GM18520 (cell line): ENCODE measurements at regions not wholly inside any gene's neighbourhood (a gene's known extent, or its start where the extent isn't known, plus 50 kb on each side); places are given as distances from the start of the nearest gene placed in this dataset.

Experiments used
- ATAC-seq: cut with Tn5 transposase; IDR thresholded peaks from one replicate; pipeline ENCODE4 v1.9.1; 2021; ENCODE audit not compliant: unreplicated experiment

DNA sequence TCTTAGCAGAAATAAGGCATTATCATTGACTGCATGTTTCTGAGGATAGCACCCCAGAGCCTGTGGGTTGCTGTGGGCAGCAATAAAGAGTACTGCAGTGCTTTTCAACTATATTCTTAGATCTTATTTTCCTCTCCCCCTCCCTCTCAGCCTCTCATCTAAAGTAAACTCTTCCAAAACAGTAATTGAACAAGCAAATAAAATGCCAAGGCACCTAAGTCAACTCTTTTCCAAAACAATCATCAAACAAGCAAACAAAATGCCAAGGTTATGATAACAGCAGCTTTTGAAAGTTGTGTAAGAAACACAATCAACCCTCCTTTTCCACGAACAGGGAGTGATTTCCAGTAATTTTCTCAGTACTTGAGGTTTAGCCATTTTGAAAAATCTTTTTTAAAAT lies 1542.6 kb downstream of the AACS start:
- ATAC-seq, result no peak

- no peak for ATAC-seq
Observed at GRCh38 chr12:126608607-126609175, 1543.5 kb downstream of the AACS start.

- no peak for ATAC-seq
Observed at GRCh38 chr12:126616441-126616840, 1551.2 kb downstream of the AACS start.

- no peak for ATAC-seq
Observed at GRCh38 chr12:126617312-126617711, 1552.1 kb downstream of the AACS start.

GRCh38 chr12:126627596-126627995 lies 1562.4 kb downstream of the AACS start:
- no peak for ATAC-seq

DNA sequence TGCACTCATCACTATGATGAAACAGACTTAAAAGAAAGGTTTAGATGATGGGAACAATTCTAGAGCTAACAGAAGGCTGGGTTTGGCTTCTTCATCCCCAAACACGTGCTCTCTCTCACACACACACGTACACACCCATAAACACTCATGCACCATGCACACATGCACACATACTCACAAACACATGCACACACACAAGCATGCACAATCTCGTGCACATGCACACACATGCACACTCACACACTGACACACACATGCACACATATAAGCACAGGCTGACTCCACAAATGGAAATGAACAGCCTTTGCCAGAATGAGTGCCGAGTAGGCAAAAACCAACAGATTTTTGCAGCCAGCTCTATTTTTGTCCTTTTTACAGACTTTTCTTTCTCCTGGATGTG lies 1571.6 kb downstream of the AACS start:
- ATAC-seq, result no peak

GRCh38 chr12:126644236-126645020 lies 1579.2 kb downstream of the AACS start:
- no peak for ATAC-seq

DNA sequence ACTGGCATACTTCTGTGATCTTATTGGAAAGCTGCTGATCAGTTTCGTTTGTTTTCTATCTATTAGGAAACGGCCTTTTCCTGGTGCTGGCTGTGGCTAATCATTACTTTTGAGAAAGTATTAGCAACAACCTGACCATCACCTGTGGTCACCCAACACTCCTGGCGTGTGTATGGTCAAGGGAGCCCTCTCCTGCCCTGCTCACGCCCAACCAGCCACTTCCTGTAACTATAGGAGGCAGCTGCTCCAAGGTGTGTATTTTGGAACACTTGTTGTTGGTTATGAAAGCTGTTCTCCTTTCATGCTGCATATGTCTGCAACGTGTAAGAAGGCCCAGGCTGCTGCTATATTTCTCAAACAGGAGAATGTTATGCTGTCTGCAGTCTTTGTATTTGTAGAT lies 1582.8 kb downstream of the AACS start:
- no peak for ATAC-seq

GRCh38 chr12:126651133-126651532 lies 1585.9 kb downstream of the AACS start:
- no peak for ATAC-seq

- ATAC-seq, result no peak
Observed at GRCh38 chr12:126663304-126664094, 1598.3 kb downstream of the AACS start.

GRCh38 chr12:126667339-126667738 lies 1599.6 kb upstream of the TMEM132C start:
- ATAC-seq, result no peak

DNA sequence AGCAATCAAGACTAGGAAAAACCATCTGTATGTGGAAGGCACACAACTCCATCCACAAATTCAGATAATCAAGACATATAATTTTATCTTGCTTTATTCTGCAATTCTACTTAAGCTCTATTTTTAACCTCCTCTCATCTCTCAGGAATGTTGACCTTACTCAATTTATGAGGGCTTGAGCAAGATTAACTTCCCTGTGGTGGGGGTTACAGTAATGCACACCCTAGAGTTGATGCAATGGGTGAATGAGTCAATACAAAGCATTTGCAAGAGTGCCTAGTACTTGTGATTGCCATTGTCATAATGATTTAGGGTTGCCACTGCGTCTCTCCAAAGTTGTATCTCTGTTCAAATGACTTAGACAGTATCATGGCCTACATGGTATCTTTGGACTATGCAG lies 1598.4 kb upstream of the TMEM132C start:
- ATAC-seq, result no peak

GRCh38 chr12:126668961-126669360 lies 1598.0 kb upstream of the TMEM132C start:
- no peak for ATAC-seq

DNA sequence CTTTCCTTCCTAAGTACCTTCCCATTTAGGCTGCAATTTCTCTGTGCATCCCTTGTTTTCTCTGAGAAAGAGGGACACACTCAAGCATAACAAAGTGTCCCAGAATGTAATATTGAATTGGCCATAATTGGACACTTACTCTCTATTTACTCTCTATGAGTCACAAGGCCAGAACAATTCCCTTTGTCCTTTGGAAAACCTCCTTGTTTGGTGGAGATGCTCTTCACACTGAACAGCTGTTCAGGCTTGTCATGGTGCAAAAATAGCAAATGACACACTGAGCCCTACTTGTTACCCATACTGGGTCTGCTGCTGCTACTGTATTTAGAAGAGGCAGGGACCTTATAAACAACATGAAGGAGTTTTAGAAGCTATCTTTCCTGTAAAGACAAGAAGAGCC lies 1590.5 kb upstream of the TMEM132C start:
- ATAC-seq, result no peak

GRCh38 chr12:126681676-126682075 lies 1585.3 kb upstream of the TMEM132C start:
- no peak for ATAC-seq

DNA sequence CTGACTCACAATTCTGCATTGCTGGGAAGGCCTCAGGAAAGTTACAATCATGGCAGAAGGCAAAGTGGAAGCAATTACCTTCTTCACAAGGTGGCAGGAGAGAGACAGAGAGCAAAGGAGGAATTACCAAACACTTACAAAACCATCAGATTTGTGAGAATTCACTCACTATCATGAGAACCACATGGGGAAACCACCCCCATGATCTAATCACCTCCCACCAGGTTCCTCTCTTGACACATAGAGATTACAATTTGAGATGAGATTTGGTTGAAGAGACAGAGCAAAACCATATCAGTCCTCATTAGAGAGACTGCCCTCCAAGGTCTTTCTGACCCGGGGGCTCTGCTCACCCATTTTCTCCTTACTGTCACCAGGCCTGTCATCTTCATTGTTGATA lies 1582.3 kb upstream of the TMEM132C start:
- ATAC-seq, result no peak

- ATAC-seq, result no peak
Observed at GRCh38 chr12:126685636-126686035, 1581.3 kb upstream of the TMEM132C start.

- ATAC-seq, result no peak
Observed at GRCh38 chr12:126688556-126688955, 1578.4 kb upstream of the TMEM132C start.

GRCh38 chr12:126700096-126700495 lies 1566.9 kb upstream of the TMEM132C start:
- no peak for ATAC-seq

DNA sequence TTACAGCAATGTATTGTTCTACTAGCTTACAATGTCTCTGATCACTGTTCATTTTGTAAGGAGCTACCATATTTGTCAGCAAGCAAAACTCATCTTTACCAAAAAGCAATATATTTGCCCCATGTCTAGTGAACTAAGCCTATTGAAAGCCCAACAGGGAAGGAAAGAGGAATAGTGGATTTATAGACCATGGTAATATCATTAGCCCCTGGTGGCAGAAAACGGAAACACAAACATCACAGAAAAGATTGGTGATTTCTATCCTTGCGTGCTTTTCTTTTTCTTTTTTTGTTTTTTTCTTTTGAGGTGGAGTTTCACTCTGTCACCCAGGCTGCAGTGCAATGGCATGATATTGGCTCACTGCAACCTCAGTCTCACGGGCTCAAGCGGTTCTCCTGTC lies 1562.4 kb upstream of the TMEM132C start:
- no peak for ATAC-seq

DNA sequence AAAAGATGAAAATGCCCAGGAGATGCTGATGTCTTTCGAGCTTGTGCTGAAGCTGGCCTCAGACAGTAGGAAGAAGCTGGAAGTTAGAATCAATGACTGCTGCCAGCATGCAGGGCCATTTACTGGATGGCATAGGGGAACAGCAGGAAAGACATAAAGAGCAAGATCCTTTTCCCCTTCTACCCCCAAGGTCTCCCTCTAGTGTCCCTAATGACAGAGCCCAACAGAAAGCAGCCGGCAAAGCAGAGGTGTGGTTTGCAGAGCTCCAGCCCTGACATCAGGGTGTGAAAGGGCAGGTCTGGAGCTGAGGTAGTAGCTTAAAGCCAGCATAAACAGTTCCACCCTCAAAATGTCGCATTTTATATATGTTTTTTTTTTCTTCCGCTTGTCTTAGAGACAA lies 1560.7 kb upstream of the TMEM132C start:
- no peak for ATAC-seq

DNA sequence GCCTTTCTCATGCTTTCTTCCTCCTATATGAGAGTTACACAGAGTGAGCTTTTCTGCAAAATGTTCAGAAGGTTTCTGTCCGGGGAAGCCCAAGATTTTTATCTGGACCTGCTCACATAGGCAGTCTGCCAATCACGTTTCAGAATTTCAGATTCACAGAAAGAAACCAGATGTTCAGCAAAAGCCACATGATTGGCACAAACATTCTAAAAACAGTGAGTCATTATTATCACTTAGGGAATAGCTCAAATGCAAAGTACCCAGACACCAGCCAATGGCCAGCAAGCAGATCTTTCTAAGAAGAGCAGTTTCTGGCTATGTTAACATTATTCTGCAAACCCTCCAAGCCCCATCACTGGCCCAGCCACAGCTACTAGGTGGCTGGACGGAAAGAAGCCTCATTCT lies 1558.5 kb upstream of the TMEM132C start:
- ATAC-seq, result no peak
